ENCODE measurements at regions not wholly inside any gene's neighbourhood (a gene's known extent, or its start where the extent isn't known, plus 50 kb on each side); places are given as distances from the start of the nearest gene placed in this dataset.

GRCh38 chr12:86445356-86445755, 189.2 kb upstream of the MGAT4C start:
- no peak overlapping the region for H3K27ac ChIP-seq
- H3K36me3 ChIP-seq: no peaks in the 10 kb centered on the region
- H3K9me3 ChIP-seq (ENCODE audit: low read depth): no peaks in the 10 kb centered on the region
- no peak for TF ChIP-seq CTCF (IDR thresholded peaks at IDR 0.05; ENCODE audit: low read depth, low read length)
- H3K4me3 ChIP-seq: no peak overlapping the region
- DNase-seq (ENCODE audit: low read depth in 1 of 2, low spot score in 1 of 2): peak in 1 of 2 donors; percentile 11
- no peaks in the 10 kb centered on the region for H3K4me1 ChIP-seq (ENCODE audit: low read depth)
- no peaks in the 10 kb centered on the region for H3K27me3 ChIP-seq

- Histone ChIP-seq H3K36me3 (no peaks in the 10 kb centered on the region), H3K4me3 (no peak overlapping the region), H3K9me3 (ENCODE audit: low read depth) (no peaks in the 10 kb centered on the region), H3K4me1 (ENCODE audit: low read depth) (peaks cover 10% of the 10 kb centered on the region), H3K27me3 (no peaks in the 10 kb centered on the region), H3K27ac (no peak overlapping the region)
- no peak for DNase-seq (ENCODE audit: low read depth in 1 of 2, low spot score in 1 of 2)
- TF ChIP-seq CTCF (IDR thresholded peaks at IDR 0.05; ENCODE audit: low read depth, low read length): no peak
Observed at GRCh38 chr12:86435053-86435452, 178.9 kb upstream of the MGAT4C start.

- Histone ChIP-seq H3K36me3 (no peaks in the 10 kb centered on the region), H3K4me1 (ENCODE audit: low read depth) (no peaks in the 10 kb centered on the region), H3K9me3 (ENCODE audit: low read depth) (no peaks in the 10 kb centered on the region), H3K4me3 (no peak overlapping the region), H3K27me3 (no peaks in the 10 kb centered on the region), H3K27ac (no peak overlapping the region)
- no peak for DNase-seq (ENCODE audit: low read depth in 1 of 2, low spot score in 1 of 2)
- no peak for TF ChIP-seq CTCF (IDR thresholded peaks at IDR 0.05; ENCODE audit: low read depth, low read length)
Observed at GRCh38 chr12:86429824-86430223, 173.6 kb upstream of the MGAT4C start.

GRCh38 chr12:86421333-86421732, 165.1 kb upstream of the MGAT4C start:
- Histone ChIP-seq H3K36me3 (no peaks in the 10 kb centered on the region), H3K4me1 (ENCODE audit: low read depth) (no peaks in the 10 kb centered on the region), H3K27ac (no peak overlapping the region), H3K27me3 (no peaks in the 10 kb centered on the region), H3K9me3 (ENCODE audit: low read depth) (no peaks in the 10 kb centered on the region), H3K4me3 (no peak overlapping the region)
- DNase-seq (ENCODE audit: low read depth in 1 of 2, low spot score in 1 of 2): no peak
- TF ChIP-seq CTCF (IDR thresholded peaks at IDR 0.05; ENCODE audit: low read depth, low read length): no peak

GRCh38 chr12:86414201-86414600, 158.0 kb upstream of the MGAT4C start:
- no peak for TF ChIP-seq CTCF (IDR thresholded peaks at IDR 0.05; ENCODE audit: low read depth, low read length)
- H3K4me1 ChIP-seq (ENCODE audit: low read depth): no peaks in the 10 kb centered on the region
- no peaks in the 10 kb centered on the region for H3K27me3 ChIP-seq

GRCh38 chr12:86411710-86412109, 155.5 kb upstream of the MGAT4C start:
- Histone ChIP-seq H3K27me3 (no peaks in the 10 kb centered on the region), H3K27ac (no peak overlapping the region), H3K9me3 (ENCODE audit: low read depth) (no peaks in the 10 kb centered on the region), H3K4me1 (ENCODE audit: low read depth) (no peaks in the 10 kb centered on the region), H3K4me3 (no peak overlapping the region), H3K36me3 (no peaks in the 10 kb centered on the region)
- no peak for TF ChIP-seq CTCF (IDR thresholded peaks at IDR 0.05; ENCODE audit: low read depth, low read length)
- no peak for DNase-seq (ENCODE audit: low read depth in 1 of 2, low spot score in 1 of 2)

More at GRCh38 chr12:86414201-86414600, 158.0 kb upstream of the MGAT4C start:
- H3K9me3 ChIP-seq (ENCODE audit: low read depth): no peaks in the 10 kb centered on the region
- H3K4me3 ChIP-seq: no peak overlapping the region
- H3K27ac ChIP-seq: no peak overlapping the region
- no peak for DNase-seq (ENCODE audit: low read depth in 1 of 2, low spot score in 1 of 2)
- H3K36me3 ChIP-seq: no peaks in the 10 kb centered on the region
